H1 (cell line): ENCODE measurements at regions not wholly inside any gene's neighbourhood (a gene's known extent, or its start where the extent isn't known, plus 50 kb on each side); places are given as distances from the start of the nearest gene placed in this dataset.

Experiments used
- CTCF ChIA-PET: fragments of 300-600 bp; sonication (Branson Sonifier 250); formaldehyde crosslinking; loops from one replicate; lab custom pipeline; 2021; ENCODE audit not compliant: partially characterized antibody; lab: Charles Lee
- POLR2A ChIA-PET: fragments of 300-600 bp; sonication (Branson Sonifier 250); formaldehyde crosslinking; loops from one replicate; lab custom pipeline; 2021; ENCODE audit warnings: inconsistent platforms; ENCODE audit not compliant: partially characterized antibody; lab: Charles Lee
- DNase-seq, 2 experiments: peaks; one replicate each; pipeline versions ENCODE4 v3.0.0 to v3.0.0-alpha.2; 2010 to 2022; ENCODE audit warnings: low spot score in 2 of 2, low read depth in 1 of 2, mixed read lengths in 1 of 2
- FAIRE-seq: peaks from 2 replicates; lab custom pipeline; 2011; peaks lifted over from hg19 to GRCh38; lab: Jason Lieb, UNC
- H2AFZ ChIP-seq: 2 replicates; pipeline ENCODE4 v1.8.1; 2012; ENCODE audit warnings: low read length, inconsistent platforms
- H2AK5ac ChIP-seq: 2 replicates; pipeline ENCODE4 v1.6.1; 2013; ENCODE audit warnings: low read depth, low read length
- H2BK120ac ChIP-seq: replicated peaks from 2 replicates; pipeline ENCODE3; 2013; ENCODE audit warnings: low read depth, low read length, inconsistent platforms
- H2BK12ac ChIP-seq: 2 replicates; pipeline ENCODE4 v1.6.1; 2013; ENCODE audit warnings: low read depth, low read length
- H2BK15ac ChIP-seq: 2 replicates; pipeline ENCODE4 v1.6.1; 2013; ENCODE audit warnings: low read length
- H2BK20ac ChIP-seq: 2 replicates; pipeline ENCODE4 v1.6.1; 2013; ENCODE audit warnings: low read length
- H2BK5ac ChIP-seq: 2 replicates; pipeline ENCODE4 v1.6.1; 2013; ENCODE audit warnings: low read depth, low read length
- H3K14ac ChIP-seq: 2 replicates; pipeline ENCODE4 v1.6.1; 2013; ENCODE audit warnings: inconsistent platforms; ENCODE audit not compliant: insufficient read length
- H3K18ac ChIP-seq: 2 replicates; pipeline ENCODE4 v1.6.1; 2013; ENCODE audit warnings: low read length; ENCODE audit errors: extremely low read depth
- H3K23ac ChIP-seq: 2 replicates; pipeline ENCODE4 v1.6.1; 2013; ENCODE audit warnings: inconsistent platforms; ENCODE audit not compliant: insufficient read length
- H3K23me2 ChIP-seq: 2 replicates; pipeline ENCODE4 v1.6.1; 2013; ENCODE audit warnings: low read depth, low read length
- H3K27ac ChIP-seq: 2 replicates; pipeline ENCODE4 v1.6.1; 2011; ENCODE audit warnings: low read depth, low read length, inconsistent platforms
- H3K27me3 ChIP-seq, 4 experiments: replicated peaks in 1 of 4; 1 replicate in 1 of 4; 2 replicates in 3 of 4; pipeline versions ENCODE4 v1.6.1 to v1.8.1; 2011 to 2013; ENCODE audit warnings: low read length in 3 of 4, mild to moderate bottlenecking in 3 of 4, inconsistent platforms in 2 of 4, mixed read lengths in 2 of 4, moderate library complexity in 1 of 4; ENCODE audit not compliant: control insufficient read depth in 3 of 4, insufficient read depth in 3 of 4; ENCODE audit errors: extremely low read depth in 1 of 4
- H3K36me3 ChIP-seq, 4 experiments: 2 replicates each; pipeline versions ENCODE4 v1.6.1 to v1.8.1; 2011 to 2013; ENCODE audit warnings: mild to moderate bottlenecking in 4 of 4, low read length in 3 of 4, moderate library complexity in 2 of 4, control low read depth in 1 of 4, inconsistent platforms in 1 of 4; ENCODE audit not compliant: insufficient read depth in 4 of 4, control insufficient read depth in 2 of 4
- H3K4ac ChIP-seq: replicated peaks from 2 replicates; pipeline ENCODE3; 2013; ENCODE audit warnings: low read length, low read depth, mixed read lengths, inconsistent platforms; ENCODE audit not compliant: insufficient read length
- H3K4me1 ChIP-seq, 4 experiments: replicated peaks in 1 of 4; 1 replicate in 1 of 4; 2 replicates in 3 of 4; pipeline versions ENCODE4 v1.6.1 to v1.8.1; 2011 to 2013; ENCODE audit warnings: low read length in 3 of 4, inconsistent platforms in 2 of 4, mixed read lengths in 1 of 4; ENCODE audit not compliant: insufficient read depth in 4 of 4, control insufficient read depth in 3 of 4
- H3K4me2 ChIP-seq, 2 experiments: 2 replicates each; pipeline versions ENCODE4 v1.6.1 to v1.8.1; 2011 to 2013; ENCODE audit warnings: low read depth in 2 of 2, low read length in 2 of 2, control low read depth in 1 of 2, inconsistent platforms in 1 of 2, mild to moderate bottlenecking in 1 of 2; ENCODE audit not compliant: insufficient read depth in 1 of 2
- H3K4me3 ChIP-seq, 4 experiments: fragments of 200-600, 300-600 bp in 1 of 4; sonication (generic), shearing (Covaris generic), sonication (Bioruptor Twin) in 1 of 4; 2 replicates each; pipeline versions ENCODE4 v1.5.1 to v1.8.1; 2011 to 2016; ENCODE audit warnings: low read length in 4 of 4, low read depth in 3 of 4, control low read depth in 2 of 4, inconsistent platforms in 2 of 4, mild to moderate bottlenecking in 2 of 4, mixed read lengths in 1 of 4, moderate library complexity in 1 of 4; ENCODE audit not compliant: insufficient read depth in 2 of 4; ENCODE audit errors: extremely low read depth in 1 of 4
- H3K56ac ChIP-seq: replicated peaks from 2 replicates; pipeline ENCODE3; 2013; ENCODE audit warnings: low read depth, mild to moderate bottlenecking, mixed read lengths, low read length, inconsistent platforms; ENCODE audit not compliant: insufficient read length
- H3K79me1 ChIP-seq: 2 replicates; pipeline ENCODE4 v1.6.1; 2013; ENCODE audit warnings: low read depth, low read length, control low read depth
- H3K79me2 ChIP-seq, 2 experiments: 2 replicates each; pipeline versions ENCODE4 v1.6.1 to v1.8.1; 2012 to 2013; ENCODE audit warnings: low read length in 2 of 2, mild to moderate bottlenecking in 2 of 2, inconsistent platforms in 1 of 2; ENCODE audit not compliant: insufficient read depth in 2 of 2, control insufficient read depth in 1 of 2
- H3K9ac ChIP-seq, 4 experiments: replicated peaks in 1 of 4; 1 replicate in 1 of 4; 2 replicates in 3 of 4; pipeline versions ENCODE4 v1.6.1 to v1.8.1; 2011 to 2013; ENCODE audit warnings: low read depth in 3 of 4, low read length in 3 of 4, control low read depth in 2 of 4, mild to moderate bottlenecking in 2 of 4, moderate library complexity in 2 of 4, inconsistent platforms in 1 of 4; ENCODE audit errors: extremely low read depth in 1 of 4
- H3K9me3 ChIP-seq, 2 experiments: 2 replicates each; pipeline versions ENCODE4 v1.6.1 to v1.8.1; 2012 to 2013; ENCODE audit warnings: mild to moderate bottlenecking in 2 of 2, moderate library complexity in 2 of 2, control low read depth in 1 of 2, inconsistent platforms in 1 of 2, low read depth in 1 of 2, low read length in 1 of 2, mixed read lengths in 1 of 2; ENCODE audit not compliant: insufficient read depth in 2 of 2
- H4K20me1 ChIP-seq, 2 experiments: replicated peaks in 1 of 2; 2 replicates each; pipeline versions ENCODE3 to v1.8.1; 2011 to 2013; ENCODE audit warnings: inconsistent platforms in 2 of 2, low read length in 2 of 2, mild to moderate bottlenecking in 1 of 2; ENCODE audit not compliant: insufficient read depth in 2 of 2, control insufficient read depth in 1 of 2
- H4K5ac ChIP-seq: 2 replicates; pipeline ENCODE4 v1.6.1; 2013; ENCODE audit warnings: low read length, low read depth, mixed read lengths, inconsistent platforms; ENCODE audit not compliant: insufficient read length
- H4K8ac ChIP-seq: 2 replicates; pipeline ENCODE4 v1.8.0; 2013; ENCODE audit warnings: mild to moderate bottlenecking, moderate library complexity, low read length, inconsistent platforms; ENCODE audit not compliant: insufficient read depth; ENCODE audit errors: extremely low read depth
- H4K91ac ChIP-seq: replicated peaks from 2 replicates; pipeline ENCODE3; 2013; ENCODE audit warnings: low read length, mixed read lengths, inconsistent platforms; ENCODE audit not compliant: insufficient read length
- ASH2L ChIP-seq: fragments of 200-600, 300-600 bp; sonication (generic); IDR thresholded peaks from one replicate; pipeline ENCODE4 v1.7.1; 2017; ENCODE audit warnings: low read length
- ATF3 ChIP-seq: IDR thresholded peaks from 2 replicates; pipeline ENCODE4 v1.6.1; 2011; ENCODE audit warnings: low read depth, mild to moderate bottlenecking, low read length; ENCODE audit not compliant: insufficient read depth
- BACH1 ChIP-seq: IDR thresholded peaks from 2 replicates; pipeline ENCODE4 v1.6.1; 2012; ENCODE audit warnings: low read length, improper control_type of control experiment
- CBX8 ChIP-seq: fragments of 300-800, 300-1000 bp; sonication (generic); IDR thresholded peaks from 2 replicates; pipeline ENCODE4 v1.7.1; 2016; ENCODE audit warnings: low read depth, low read length, borderline replicate concordance
- EP300 ChIP-seq, 2 experiments: IDR thresholded peaks; 1 replicate in 1 of 2; 2 replicates in 1 of 2; pipeline ENCODE4 v1.6.1; 2011 to 2012; ENCODE audit warnings: low read depth in 2 of 2, low read length in 2 of 2, mild to moderate bottlenecking in 2 of 2, borderline replicate concordance in 1 of 2, inconsistent platforms in 1 of 2, moderate library complexity in 1 of 2
- GTF2F1 ChIP-seq: IDR thresholded peaks from 2 replicates; pipeline ENCODE4 v1.6.1; 2012; ENCODE audit warnings: low read depth, low read length, improper control_type of control experiment, borderline replicate concordance
- JUND ChIP-seq: IDR thresholded peaks from 2 replicates; pipeline ENCODE4 v1.6.1; 2011; ENCODE audit warnings: mild to moderate bottlenecking, improper control_type of control experiment, low read length
- KDM4A ChIP-seq: IDR thresholded peaks from one replicate; pipeline ENCODE4 v1.7.1; 2012; ENCODE audit warnings: low read depth, mild to moderate bottlenecking, moderate library complexity, low read length, inconsistent platforms; ENCODE audit not compliant: severe bottlenecking
- POLR2A ChIP-seq, 2 experiments: IDR thresholded peaks; 1 replicate in 1 of 2; 2 replicates in 1 of 2; pipeline ENCODE4 v1.6.1; 2011; ENCODE audit warnings: low read depth in 2 of 2, low read length in 2 of 2, mild to moderate bottlenecking in 2 of 2; ENCODE audit errors: control extremely low read depth in 1 of 2
- SAP30 ChIP-seq: fragments of 300-600 bp; sonication (generic); IDR thresholded peaks from 2 replicates; pipeline ENCODE4 v1.7.1; 2012; ENCODE audit warnings: low read length, moderate library complexity, mild to moderate bottlenecking, inconsistent platforms; ENCODE audit not compliant: insufficient read depth, insufficient replicate concordance
- SP1 ChIP-seq: IDR thresholded peaks from 2 replicates; pipeline ENCODE4 v1.6.1; 2011; ENCODE audit warnings: low read depth, low read length
- SRF ChIP-seq: IDR thresholded peaks from 2 replicates; pipeline ENCODE4 v1.6.1; 2011; ENCODE audit warnings: mild to moderate bottlenecking, low read depth, low read length, moderate library complexity
- WGBS, 2 experiments: shearing (Covaris generic) in 1 of 2; methylation state at CpG; one replicate each; pipeline versions ENCODE4 v1.1.6 to v1.1.7; 2013 to 2015; ENCODE audit warnings: low lambda C conversion rate in 2 of 2, mixed read lengths in 2 of 2, inconsistent platforms in 1 of 2, low coverage in 1 of 2, missing lambda C conversion rate in 1 of 2; ENCODE audit not compliant: insufficient replicate concordance in 2 of 2, insufficient coverage in 1 of 2, insufficient read length in 1 of 2; ENCODE audit errors: extremely low coverage in 1 of 2, missing lambda C conversion rate in 1 of 2; 5-methylcytosine and 5-hydroxymethylcytosine counted together

DNA sequence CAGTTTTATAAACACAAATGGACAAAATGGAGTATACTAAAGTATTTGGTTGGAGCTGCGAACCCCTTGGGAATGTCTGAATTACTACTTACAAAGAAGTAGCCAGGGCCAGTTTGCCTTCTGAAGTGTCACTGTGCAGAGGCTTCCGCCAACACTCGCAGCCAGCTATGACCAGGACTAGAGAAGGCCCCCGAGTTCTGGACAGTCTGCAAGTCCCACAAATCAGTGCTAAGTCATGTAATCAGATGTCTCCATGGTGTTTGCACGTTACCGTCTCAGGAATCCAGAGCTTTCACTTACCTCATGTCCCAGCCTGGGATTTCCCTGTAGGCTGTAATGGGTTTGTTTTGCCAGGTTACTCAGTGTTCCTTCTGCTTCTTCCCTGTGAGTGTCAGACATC, 106.6 kb upstream of the SPAG17 start:
- Histone ChIP-seq H2AFZ (no peak overlapping the region), H2AK5ac (no peak overlapping the region), H3K18ac (no peak overlapping the region), H3K9me3 (no peaks in the 10 kb centered on the region), H4K8ac (no peak overlapping the region), H4K5ac (no peak overlapping the region), H2BK15ac (no peak overlapping the region), H2BK120ac (no peak overlapping the region), H3K23me2 (no peaks in the 10 kb centered on the region), H3K27me3 (no peaks in the 10 kb centered on the region), H2BK20ac (no peak overlapping the region; the same call in 1 of the 2 replicates), H4K20me1 (no peaks in the 10 kb centered on the region), H2BK12ac (no peak overlapping the region), H3K36me3 (no peaks in the 10 kb centered on the region), H3K56ac (no peak overlapping the region), H3K4ac (no peak overlapping the region), H3K23ac (no peak overlapping the region), H3K14ac (no peak overlapping the region), H3K4me1 (peaks cover 0 to 4% (median 0%) of the 10 kb centered on the region in 4 experiments; a peak in 1 of 7 replicates), H3K4me2 (no peak overlapping the region), H3K79me2 (no peaks in the 10 kb centered on the region), H3K79me1 (no peaks in the 10 kb centered on the region), H2BK5ac (no peak overlapping the region), H4K91ac (no peak overlapping the region), H3K27ac (no peak overlapping the region), H3K9ac (no peak overlapping the region), H3K4me3 (no peak overlapping the region)
- 93% methylated on average over 6 of the region's 6 CpGs; no CpG with 5 or more reads in 1 of the 2 experiments for WGBS, 2 experiments
- CTCF ChIA-PET: interaction anchor here (1.1 kb wide), 1 partner anchor 10 kb away, joined by 5 read pairs; no protein-coding TSS in a partner anchor
- DNase-seq: no peak
- TF ChIP-seq ATF3 (no peak), GTF2F1 (no peak), POLR2A (IDR thresholded peaks at IDR 0.05; ENCODE audit: control extremely low read depth in 1 of 2, low read depth in 2 of 2, low read length in 2 of 2) (no peak), ASH2L (no peak), SRF (no peak), JUND (no peak), SP1 (no peak), SAP30 (no peak), EP300 (IDR thresholded peaks at IDR 0.05; ENCODE audit: borderline replicate concordance in 1 of 2, low read depth in 2 of 2, low read length in 2 of 2) (no peak), BACH1 (no peak), KDM4A (no peak), CBX8 (no peak)
- POLR2A ChIA-PET: no interaction called here
- no peak for FAIRE-seq
